MM.1S (cell line): ENCODE measurements at regions not wholly inside any gene's neighbourhood (a gene's known extent, or its start where the extent isn't known, plus 50 kb on each side); places are given as distances from the start of the nearest gene placed in this dataset.

Source experiments
- EZH2 ChIP-seq: fragments of 300-600 bp; sonication (generic); optimal IDR thresholded peaks from 2 replicates; pipeline ENCODE3; 2017; ENCODE audit warnings: low read depth, mild to moderate bottlenecking, antibody characterized with exemption, low read length, mixed read lengths
- EZH2phosphoT487 ChIP-seq: fragments of 300-600 bp; sonication (generic); IDR thresholded peaks from 2 replicates; pipeline ENCODE4 v1.6.1; 2018; ENCODE audit warnings: antibody characterized with exemption, low read length
- TF ChIP-seq, protein P1 (sequence below): fragments of 300-600 bp; sonication (generic); IDR thresholded peaks from 2 replicates; pipeline ENCODE4 v1.5.1; 2016; ENCODE audit warnings: antibody characterized with exemption, low read length, mixed read lengths

DNA sequence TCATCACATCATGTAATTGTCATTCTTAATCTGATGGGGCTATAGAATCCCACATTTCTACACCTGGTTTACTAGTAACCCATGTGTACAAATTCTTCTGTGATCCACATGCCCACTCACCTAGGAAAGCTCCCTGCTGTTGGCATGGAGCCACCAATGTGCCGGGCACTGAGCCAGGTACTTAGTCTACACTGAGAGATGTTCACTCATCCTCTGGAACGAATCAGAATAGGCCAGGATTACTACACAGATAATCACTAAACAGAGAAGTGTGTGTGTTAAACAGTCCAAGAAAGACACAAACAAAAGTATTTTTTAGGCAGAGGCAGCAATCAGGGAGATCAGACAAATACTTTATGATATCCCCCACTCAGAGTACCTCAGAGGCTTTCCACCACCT lies 193.2 kb upstream of the VGLL2 start:
- TF ChIP-seq, protein P1, sequence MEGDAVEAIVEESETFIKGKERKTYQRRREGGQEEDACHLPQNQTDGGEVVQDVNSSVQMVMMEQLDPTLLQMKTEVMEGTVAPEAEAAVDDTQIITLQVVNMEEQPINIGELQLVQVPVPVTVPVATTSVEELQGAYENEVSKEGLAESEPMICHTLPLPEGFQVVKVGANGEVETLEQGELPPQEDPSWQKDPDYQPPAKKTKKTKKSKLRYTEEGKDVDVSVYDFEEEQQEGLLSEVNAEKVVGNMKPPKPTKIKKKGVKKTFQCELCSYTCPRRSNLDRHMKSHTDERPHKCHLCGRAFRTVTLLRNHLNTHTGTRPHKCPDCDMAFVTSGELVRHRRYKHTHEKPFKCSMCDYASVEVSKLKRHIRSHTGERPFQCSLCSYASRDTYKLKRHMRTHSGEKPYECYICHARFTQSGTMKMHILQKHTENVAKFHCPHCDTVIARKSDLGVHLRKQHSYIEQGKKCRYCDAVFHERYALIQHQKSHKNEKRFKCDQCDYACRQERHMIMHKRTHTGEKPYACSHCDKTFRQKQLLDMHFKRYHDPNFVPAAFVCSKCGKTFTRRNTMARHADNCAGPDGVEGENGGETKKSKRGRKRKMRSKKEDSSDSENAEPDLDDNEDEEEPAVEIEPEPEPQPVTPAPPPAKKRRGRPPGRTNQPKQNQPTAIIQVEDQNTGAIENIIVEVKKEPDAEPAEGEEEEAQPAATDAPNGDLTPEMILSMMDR, result no peak
- no peak for TF ChIP-seq EZH2phosphoT487
- no peak for TF ChIP-seq EZH2
